ENCODE measurements at regions not wholly inside any gene's neighbourhood (a gene's known extent, or its start where the extent isn't known, plus 50 kb on each side); places are given as distances from the start of the nearest gene placed in this dataset.
"Not testable (repeated sequence)": the region's sequence is repeated elsewhere in the genome, so short reads cannot be mapped to it uniquely, and the experiment has no call there.

DNA sequence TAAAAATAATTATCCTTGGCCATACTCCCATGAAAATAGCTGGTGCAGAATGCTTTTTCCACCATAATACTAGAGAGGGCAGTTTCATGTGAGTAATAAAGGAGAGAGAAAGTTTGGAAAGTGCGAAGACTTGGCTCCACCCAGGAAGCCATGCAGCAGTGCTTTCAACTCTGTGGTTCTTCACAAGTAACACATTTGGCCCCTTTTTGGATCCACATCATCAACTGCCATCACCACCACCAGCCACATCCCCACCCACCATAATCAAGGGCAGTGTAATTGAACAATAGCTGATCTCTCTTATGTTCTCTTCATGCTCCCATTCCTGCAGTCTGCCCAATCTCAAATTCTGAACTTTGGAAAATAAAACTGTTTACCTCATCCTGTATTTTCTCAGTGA lies 637.3 kb downstream of the RPIA start:
- TF ChIP-seq, protein P1, sequence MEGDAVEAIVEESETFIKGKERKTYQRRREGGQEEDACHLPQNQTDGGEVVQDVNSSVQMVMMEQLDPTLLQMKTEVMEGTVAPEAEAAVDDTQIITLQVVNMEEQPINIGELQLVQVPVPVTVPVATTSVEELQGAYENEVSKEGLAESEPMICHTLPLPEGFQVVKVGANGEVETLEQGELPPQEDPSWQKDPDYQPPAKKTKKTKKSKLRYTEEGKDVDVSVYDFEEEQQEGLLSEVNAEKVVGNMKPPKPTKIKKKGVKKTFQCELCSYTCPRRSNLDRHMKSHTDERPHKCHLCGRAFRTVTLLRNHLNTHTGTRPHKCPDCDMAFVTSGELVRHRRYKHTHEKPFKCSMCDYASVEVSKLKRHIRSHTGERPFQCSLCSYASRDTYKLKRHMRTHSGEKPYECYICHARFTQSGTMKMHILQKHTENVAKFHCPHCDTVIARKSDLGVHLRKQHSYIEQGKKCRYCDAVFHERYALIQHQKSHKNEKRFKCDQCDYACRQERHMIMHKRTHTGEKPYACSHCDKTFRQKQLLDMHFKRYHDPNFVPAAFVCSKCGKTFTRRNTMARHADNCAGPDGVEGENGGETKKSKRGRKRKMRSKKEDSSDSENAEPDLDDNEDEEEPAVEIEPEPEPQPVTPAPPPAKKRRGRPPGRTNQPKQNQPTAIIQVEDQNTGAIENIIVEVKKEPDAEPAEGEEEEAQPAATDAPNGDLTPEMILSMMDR (IDR thresholded peaks at IDR 0.05) = not testable (repeated sequence)
- TF ChIP-seq POLR2A (IDR thresholded peaks at IDR 0.05) = not testable (repeated sequence)
